ENCODE measurements at regions not wholly inside any gene's neighbourhood (a gene's known extent, or its start where the extent isn't known, plus 50 kb on each side); places are given as distances from the start of the nearest gene placed in this dataset.

GRCh38 chr6:14066782-14067406 is 50.7 kb upstream of the CD83 start:
- no peak for DNase-seq

GRCh38 chr6:14067656-14068055 is 49.9 kb upstream of the CD83 start:
- no peak for DNase-seq

All from activated CD4-positive, alpha-beta T cell treated with anti-CD3 and anti-CD28 coated beads for 48 hours (primary cell).